ENCODE measurements at regions not wholly inside any gene's neighbourhood (a gene's known extent, or its start where the extent isn't known, plus 50 kb on each side); places are given as distances from the start of the nearest gene placed in this dataset.

DNA sequence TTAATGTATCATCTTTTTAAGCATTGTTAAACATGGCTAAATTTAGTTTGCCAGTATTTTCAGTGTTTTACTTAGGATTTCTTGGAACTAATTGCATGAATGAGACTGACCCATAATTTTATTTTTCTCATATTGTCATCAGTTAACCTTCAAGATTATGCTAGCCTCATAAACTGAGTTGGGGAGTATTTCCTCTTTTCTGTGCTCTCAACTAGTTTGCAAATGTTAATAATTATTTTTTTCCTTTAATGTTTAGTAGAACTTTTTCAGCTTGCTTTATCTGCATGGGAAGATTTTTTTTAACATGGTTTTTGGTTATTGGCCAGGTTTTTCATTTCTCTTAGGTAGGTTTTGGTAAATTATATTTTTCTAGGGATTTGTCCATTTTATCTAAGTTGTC, 235.4 kb upstream of the SESN3 start:
- no peak for DNase-seq

DNA sequence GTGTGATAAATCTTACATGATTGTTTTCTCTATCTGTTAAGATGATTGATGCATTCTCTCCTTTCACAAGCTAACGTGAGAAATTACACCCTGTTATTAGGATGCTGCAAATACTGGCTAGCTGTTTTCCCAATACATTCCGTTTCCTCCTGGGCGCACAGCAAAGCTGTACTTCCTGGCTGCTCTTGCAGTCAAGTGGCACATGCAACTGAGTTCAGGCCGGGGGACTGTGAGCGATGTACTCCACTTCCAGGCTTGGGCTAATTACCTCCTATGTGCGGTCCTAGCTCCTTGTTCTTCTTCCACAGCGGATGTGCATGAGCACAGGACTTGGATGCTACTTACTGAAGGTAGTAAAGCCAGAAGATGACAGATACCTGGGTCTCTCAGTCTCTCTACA, 234.9 kb upstream of the SESN3 start:
- DNase-seq, result no peak

DNA sequence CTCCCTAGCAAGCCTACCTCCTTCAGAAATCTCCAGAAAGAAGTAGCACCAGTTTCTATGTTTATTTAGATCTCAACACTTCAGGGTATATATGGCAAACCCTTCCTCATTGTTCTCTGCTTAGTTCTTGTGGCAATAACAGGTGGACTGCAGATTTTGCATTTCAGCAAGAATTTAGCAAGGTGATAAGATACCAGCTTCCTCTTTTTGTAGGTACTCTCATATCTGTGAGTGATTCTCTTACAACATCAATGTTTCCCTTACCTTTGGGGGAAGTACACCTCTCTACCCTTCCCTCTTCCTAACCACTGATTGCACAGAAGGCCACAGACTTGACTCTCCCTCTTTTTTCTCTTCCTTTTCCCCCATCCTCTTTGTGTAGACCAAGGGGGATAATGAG, 230.9 kb upstream of the SESN3 start:
- DNase-seq, result no peak

DNA sequence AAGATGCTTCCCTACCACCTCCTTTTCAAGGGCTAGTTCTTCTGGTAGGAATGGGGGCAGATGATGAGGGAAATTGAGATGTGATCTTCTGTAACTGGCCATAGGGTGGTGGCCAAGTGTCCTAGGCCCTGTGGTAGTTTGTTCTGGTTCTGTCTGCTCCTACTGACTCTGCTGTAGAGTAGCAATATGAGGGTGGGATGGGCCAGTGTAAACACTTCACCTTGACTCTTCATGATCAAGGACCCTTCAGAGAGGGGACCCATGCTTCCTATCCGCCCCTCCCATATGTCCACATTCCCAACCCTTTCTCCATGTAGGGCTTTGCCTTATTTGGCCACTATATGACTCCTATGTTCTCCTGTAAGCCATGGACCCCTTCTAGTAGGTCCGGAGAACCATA, 230.3 kb upstream of the SESN3 start:
- DNase-seq, result no peak

DNA sequence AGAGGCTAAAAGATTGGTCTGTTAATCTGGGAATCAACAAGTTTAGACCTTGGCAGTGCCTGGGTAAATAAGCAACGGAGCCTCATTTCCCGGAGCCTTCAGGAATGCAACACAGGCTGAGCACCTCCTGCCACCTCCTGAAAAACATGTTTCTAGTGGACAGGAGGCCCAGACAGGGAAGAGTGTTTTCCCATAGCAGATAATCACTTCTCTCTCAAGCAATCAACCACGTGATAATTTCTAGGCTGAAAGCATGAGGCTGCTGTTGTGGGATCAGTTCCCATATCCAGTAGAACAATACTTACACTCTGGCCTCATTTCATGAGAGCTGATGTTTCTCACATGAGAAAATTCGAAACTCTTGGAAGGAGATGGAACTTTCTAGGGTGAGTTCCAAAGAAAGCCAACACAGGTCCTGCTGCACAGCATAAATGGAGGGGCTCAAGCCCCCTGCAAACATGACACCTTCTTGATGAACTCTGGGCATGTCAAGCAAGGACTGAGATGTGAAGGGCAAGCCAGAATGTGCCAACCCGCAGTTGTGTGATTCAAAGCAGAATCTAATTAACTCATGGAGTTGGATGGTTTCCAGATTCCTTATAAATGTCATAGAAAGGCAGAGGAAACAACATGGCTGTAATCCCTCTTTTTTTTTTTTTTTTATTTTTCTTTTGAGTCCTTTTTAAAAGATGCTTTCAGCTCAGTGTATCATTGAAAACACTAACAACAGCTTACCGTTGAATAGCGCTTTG, 228.5 kb upstream of the SESN3 start:
- DNase-seq, result no peak

DNA sequence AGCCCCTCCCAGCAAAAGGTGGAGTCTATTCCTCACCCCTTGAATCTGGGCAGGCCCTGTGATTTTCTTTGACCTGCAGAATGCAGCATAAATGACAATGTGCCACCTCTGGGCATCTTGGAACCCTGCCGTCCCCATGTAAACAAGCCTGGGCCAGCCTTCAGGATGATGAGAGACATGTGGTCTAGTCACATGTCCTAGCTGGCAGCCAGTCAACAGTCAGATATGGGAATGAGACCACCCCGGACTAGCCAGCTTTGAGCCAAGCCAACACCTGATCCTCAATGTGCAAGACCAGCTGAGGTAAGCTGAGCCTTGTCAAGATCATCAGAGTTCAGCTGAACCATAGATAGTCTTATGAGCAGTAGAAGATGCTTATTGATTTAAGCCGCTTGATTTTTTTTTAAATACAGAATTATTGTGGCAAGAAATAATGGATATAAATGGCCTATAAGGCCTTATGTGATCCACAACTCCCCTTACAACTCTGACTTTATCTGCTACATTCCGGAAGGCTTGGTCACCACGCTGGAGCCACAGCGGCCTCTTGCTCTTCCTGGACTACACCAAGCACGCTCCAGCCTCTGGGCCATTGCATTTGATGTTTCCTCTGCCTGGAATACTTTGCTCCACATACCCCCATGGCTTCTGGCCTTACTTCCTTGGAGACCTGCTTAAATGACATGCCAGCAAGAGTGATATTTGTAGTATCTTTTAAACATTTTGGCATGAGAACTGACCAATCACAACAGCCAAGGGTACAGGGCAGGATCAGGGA, 225.9 kb upstream of the SESN3 start:
- DNase-seq, result no peak

GRCh38 chr11:95455228-95455970, 224.4 kb upstream of the SESN3 start:
- no peak for DNase-seq

- DNase-seq, result no peak
These were observed 222.7 kb upstream of the SESN3 start for GRCh38 chr11:95453616-95454171.

- no peak for DNase-seq
These were observed 220.7 kb upstream of the SESN3 start for GRCh38 chr11:95451682-95452081.

DNA sequence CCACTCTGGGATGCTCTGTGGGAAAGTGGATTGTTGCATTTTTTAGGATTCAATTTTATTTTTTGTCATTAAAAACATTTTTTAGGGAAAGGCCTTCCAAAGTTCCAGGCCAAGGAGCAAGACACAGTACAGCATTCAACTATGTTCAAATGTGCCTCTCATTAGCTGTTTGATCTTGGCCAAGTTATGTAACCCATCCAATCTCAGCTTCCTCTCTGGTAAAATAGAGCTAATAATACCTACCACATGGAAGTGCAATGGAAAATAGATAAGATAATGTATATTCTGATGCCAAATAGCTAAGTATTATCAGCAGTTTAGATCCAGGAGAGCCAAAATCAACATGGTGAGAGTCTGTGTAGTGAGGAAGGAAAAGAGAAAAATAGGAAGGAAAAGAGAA, 220.3 kb upstream of the SESN3 start:
- no peak for DNase-seq

DNA sequence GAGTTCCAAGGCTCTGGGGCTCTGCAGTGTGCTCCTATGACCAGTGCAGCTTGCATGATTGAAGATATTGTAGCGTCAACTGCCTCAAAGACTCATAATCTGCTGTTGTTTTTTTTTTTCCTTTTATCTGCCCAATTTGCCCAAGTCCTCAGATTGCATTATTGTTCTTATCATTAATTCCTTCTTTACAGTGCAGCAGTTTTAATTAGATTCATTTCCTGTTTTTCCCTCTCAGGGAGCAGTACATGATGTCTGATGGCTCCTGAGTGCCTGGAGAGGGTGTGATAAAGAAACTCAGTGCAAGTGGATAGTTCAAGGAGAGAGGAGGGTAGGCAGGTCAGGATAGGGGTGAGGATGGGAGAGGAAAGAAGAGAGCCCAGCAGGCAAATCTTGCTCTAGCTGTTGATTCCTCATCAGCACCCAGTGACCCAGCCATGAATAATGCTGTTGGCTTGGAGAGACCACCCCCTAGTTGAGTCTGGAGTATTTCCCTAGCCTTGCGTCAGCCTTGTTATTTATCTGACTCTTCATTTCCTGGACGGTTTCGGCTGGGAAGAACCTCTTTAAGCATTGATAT, 219.6 kb upstream of the SESN3 start:
- no peak for DNase-seq

DNA sequence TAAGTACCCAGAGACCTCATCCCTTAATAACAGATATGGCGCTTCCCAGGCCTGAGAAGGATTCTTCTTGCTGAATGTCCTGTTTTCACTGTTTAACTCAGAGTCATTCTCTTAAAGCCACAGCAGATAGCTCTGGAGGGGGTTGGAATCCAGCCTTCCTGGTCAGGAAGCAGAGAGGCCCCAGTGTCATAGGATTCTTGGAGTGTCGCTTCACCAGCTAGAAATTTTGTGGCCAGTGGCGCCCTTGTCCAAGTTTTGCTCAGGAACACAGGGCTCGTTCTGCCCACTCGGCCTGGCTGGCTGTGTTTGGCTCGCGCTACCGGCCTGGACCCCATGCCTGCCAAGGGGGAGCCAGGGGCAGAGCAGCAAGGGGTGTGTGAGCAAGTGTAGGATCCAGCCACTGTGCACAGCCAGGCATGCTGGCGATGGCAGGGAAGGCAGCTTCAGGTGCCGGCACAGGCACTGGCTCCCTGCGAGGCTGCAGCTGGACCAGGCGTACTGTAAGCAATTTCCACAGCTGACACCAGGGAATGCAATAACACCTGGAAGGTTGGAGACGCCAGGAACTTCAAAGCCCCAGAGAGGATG, 214.8 kb upstream of the SESN3 start:
- DNase-seq, result no peak

DNA sequence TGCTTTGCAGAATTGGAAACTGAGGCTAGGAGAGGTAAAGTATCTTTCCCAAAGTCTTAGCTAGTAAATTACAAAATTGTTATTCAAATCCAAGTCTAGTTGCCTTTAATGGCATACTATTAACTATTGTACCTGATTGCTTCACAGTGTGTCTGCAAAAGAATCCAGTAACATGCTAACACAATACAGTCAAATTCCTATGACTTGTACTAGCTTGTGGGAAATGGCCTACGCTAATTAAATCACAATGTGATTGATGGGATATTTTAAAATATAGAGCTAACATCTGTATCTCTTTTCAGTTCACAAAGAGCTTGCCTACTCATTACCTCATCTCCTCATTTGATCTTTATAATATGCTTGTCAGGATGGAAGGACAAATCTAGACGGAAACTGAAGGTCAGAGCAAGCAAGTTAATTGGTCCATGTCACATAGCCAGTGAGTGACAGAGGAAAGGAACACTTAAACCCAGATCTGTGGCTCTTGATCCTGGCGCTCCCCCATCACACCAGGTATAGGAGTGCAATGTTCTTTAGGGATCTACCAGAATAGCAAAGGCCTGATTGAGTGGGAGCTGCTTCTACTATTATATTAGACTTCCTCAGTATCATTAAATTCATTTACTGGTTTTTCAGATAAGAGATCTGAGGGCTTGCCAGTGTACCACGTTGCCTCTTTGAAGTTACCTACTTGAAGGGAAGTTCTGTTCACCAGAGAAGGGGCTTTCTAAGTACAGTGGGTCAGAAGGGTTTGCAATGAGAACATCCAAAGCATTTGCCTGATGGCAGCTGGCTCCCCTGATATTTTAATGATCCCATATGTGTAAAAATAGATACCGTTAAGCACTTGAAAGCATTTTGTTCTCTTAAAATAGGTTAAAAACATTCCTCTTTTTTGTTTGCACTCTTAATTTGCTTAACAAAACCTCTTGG, 213.6 kb upstream of the SESN3 start:
- DNase-seq, result no peak

- DNase-seq, result peak in 1 of 2 experiments; percentile 29
These were observed 212.4 kb upstream of the SESN3 start for GRCh38 chr11:95443386-95443785.

DNA sequence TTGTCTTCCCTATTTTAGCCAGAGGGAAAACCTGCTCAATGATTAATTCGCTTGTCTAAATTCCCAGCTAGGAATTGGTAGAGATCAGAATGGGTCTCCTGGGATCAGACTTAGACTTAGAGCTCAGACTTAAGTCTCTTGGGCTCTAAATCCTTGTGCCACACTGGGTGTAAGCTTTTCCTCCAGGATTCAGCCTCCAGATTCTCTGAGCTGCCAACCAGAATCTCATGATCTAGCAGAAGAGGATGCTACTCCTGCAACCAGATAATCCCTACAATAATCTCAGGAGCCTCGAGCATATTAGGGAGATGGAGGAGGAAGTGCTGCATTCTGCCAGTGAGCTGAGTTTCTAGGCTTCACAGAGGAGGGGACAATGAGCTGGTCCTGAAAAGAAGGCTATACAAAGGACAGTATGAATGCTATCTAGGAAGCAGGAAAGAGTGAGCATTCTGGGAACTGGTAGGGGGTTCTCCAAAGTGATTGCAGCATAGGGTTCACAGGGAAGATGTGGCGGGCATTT, 211.6 kb upstream of the SESN3 start:
- DNase-seq, result no peak

DNA sequence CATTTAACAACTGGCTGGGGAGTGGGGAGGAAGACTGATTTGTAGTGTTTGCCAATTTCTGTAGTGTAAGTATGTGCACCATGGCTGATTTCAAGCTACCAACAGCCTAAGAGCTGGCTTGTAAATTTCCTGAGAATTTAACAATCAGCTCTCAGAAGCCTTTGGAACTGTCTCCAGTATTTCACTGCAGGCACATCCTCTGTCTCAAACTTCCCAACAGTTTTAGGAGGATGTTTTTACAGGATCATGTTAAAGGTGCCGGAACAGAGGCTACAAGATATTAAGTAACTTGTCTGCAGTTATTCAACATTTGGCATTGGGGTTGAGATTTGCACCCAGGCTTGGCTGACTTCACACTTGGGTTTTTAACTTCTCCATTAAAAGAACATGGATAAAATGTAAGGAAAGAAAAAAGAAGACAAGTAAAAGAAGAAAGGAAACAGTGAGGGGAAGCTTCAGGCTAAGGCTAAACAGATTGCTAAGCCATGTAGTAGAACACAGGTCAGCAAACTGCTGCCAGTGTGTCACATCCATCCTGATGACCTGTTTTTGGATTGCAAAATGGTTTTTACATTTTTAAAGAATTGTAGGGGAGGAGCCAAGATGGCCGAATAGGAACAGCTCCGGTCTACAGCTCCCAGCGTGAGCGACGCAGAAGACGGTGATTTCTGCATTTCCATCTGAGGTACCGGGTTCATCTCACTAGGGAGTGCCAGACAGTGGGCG, 204.8 kb upstream of the SESN3 start:
- no peak for DNase-seq

- no peak for DNase-seq
These were observed 204.2 kb upstream of the SESN3 start for GRCh38 chr11:95435192-95435591.

DNA sequence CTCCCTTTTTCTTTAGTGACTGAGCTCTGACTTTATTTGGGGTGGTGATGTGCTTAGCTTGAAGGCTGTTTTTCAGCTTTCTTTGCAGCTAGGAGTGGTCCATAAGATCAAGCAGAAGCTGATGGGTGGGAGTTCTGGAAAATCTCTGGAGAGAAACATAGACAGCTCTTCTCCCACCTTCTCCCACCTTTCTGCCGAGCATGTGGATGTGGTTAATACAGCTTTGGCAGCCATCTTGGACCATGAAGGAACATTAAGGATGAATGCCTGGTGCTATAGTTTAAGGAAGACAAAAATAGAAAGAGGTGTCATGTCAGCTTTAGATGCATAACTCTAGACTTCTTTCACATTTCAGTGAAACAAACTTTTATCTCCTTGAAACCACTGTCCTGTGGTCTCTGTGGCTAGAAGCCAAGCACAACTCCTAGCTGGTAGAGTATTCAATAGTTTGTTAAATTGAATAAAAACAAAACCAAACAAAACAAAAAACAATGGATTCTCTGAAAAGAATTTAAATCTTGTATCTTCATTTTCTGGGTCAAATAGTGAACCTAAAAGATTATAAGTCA, 203.6 kb upstream of the SESN3 start:
- no peak for DNase-seq

DNA sequence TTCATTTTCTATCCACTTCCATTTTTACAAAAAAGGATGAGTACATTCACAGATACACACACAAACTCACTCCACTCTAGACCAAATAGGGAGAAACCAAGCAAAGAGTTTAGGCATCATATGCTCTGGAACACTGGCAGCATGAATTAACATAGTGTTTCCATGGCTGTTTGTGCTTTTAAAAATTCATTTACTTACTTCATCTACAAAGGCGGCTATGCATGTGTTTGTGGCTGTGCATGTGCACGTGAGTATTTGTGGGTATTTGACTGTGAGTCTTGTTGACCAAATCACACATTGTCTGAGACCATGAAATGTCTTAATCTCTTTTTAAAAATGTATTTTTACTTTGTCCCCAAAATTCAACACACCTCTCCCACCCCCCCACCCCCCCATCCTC, 203.0 kb upstream of the SESN3 start:
- DNase-seq, result no peak

Data from activated T-cell treated with anti-CD3 and anti-CD28 coated beads, Interleukin-2, amount 50 U/mL, for 48 hours (primary cell).